NT2/D1 (cell line): ENCODE measurements at regions not wholly inside any gene's neighbourhood (a gene's known extent, or its start where the extent isn't known, plus 50 kb on each side); places are given as distances from the start of the nearest gene placed in this dataset.

ENCODE experiments used
- DNase-seq: peaks from one replicate; pipeline ENCODE4 v3.0.0-alpha.2; 2011; ENCODE audit warnings: low read depth, low spot score
- H3K27me3 ChIP-seq: 2 replicates; pipeline ENCODE4 v1.6.0; 2011; ENCODE audit warnings: mild to moderate bottlenecking; ENCODE audit not compliant: insufficient read length, insufficient read depth
- H3K36me3 ChIP-seq: 2 replicates; pipeline ENCODE4 v1.6.1; 2011; ENCODE audit warnings: mild to moderate bottlenecking, low read length, mixed read lengths; ENCODE audit not compliant: insufficient read depth, insufficient read length
- H3K4me1 ChIP-seq: 2 replicates; pipeline ENCODE4 v1.5.1; 2011; ENCODE audit not compliant: insufficient read depth, insufficient read length
- H3K4me3 ChIP-seq: 2 replicates; pipeline ENCODE4 v1.5.1; 2011; ENCODE audit warnings: low read depth; ENCODE audit not compliant: insufficient read length
- H3K9ac ChIP-seq: 2 replicates; pipeline ENCODE4 v1.6.0; 2011; ENCODE audit warnings: low read depth; ENCODE audit not compliant: insufficient read length
- H3K9me3 ChIP-seq: 2 replicates; pipeline ENCODE4 v1.5.1; 2011; ENCODE audit warnings: mild to moderate bottlenecking, low read length; ENCODE audit not compliant: insufficient read depth
- SUZ12 ChIP-seq: IDR thresholded peaks from 2 replicates; pipeline ENCODE4 v1.6.1; 2011; ENCODE audit not compliant: insufficient read length, insufficient read depth; ENCODE audit errors: extremely low read depth
- YY1 ChIP-seq: IDR thresholded peaks from 2 replicates; pipeline ENCODE4 v1.6.1; 2011; ENCODE audit not compliant: insufficient read length, insufficient read depth
- ZNF274 ChIP-seq: IDR thresholded peaks from 2 replicates; pipeline ENCODE4 v1.6.1; 2011; ENCODE audit warnings: mild to moderate bottlenecking, low read depth, low read length

DNA sequence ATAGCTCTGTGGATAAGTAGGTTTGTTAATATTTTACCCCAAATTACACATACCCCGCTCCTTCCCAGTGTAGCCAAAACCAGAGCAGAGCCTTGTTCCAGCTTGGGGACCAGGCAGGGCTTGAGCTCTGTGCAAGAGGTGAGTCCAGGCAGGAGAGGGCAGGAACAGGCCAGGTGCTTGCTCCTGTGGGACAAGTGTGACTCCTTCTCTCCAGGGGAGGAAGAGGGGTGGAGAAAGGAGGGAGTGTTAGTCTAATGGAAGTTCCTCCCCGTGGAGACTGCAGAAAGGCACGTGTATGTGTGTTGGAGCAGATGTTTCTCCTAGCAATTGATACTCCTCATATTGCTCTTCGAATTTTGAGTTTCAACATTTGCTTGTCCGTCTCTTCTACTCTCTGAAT, 201.0 kb downstream of the FGF9 start:
- no peaks in the 10 kb centered on the region for H3K4me1 ChIP-seq
- no peak overlapping the region for H3K9ac ChIP-seq
- no peaks in the 10 kb centered on the region for H3K27me3 ChIP-seq
- no peaks in the 10 kb centered on the region for H3K9me3 ChIP-seq
- DNase-seq, result no peak
- no peak overlapping the region for H3K4me3 ChIP-seq
- no peak for TF ChIP-seq ZNF274
- no peaks in the 10 kb centered on the region for H3K36me3 ChIP-seq

DNA sequence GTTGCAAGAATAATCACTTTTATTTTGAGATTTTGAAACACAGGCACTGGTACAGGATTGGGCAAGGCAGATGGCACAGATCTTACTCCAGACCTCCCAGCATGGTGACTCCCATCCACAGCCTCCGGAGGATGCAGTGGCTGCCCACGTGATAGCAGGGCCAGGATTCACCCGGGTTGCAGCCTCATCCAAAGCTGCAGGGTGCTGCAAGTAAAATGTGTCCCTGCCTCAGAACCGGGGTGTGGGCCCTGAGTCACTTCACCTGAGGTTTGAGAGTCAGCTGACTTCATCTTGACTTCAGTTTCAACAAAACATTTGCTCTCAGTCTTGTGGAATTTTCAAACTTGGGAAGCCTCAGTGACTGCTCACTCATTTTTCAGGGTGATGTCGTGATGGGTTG, 201.9 kb downstream of the FGF9 start:
- Histone ChIP-seq H3K4me3 (no peak overlapping the region), H3K9me3 (no peaks in the 10 kb centered on the region), H3K36me3 (no peaks in the 10 kb centered on the region), H3K4me1 (no peaks in the 10 kb centered on the region), H3K9ac (no peak overlapping the region), H3K27me3 (no peaks in the 10 kb centered on the region)
- TF ChIP-seq YY1 (no peak), ZNF274 (no peak), SUZ12 (no peak)
- DNase-seq, result no peak

DNA sequence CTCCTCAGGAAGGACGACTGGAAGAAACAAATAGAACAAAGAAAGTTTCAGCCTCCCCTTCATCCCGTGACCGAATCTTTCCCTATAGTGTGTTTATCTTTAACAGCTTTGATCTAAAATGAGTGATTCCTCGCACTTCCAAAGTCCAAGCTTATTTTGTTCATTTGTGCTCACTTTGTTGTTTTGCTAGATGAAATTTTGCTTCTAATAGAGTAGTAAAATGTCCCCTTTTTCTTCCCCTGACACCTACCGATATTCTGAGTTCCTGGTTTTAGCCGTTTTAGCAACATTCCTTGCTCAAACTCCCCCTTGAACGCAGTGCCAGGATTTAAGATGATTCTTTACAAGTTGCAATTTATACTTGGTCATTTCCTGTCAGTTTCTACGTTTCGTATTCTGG, 204.2 kb downstream of the FGF9 start:
- TF ChIP-seq SUZ12 (no peak), ZNF274 (no peak), YY1 (no peak)
- Histone ChIP-seq H3K4me3 (no peak overlapping the region), H3K27me3 (no peaks in the 10 kb centered on the region), H3K4me1 (no peaks in the 10 kb centered on the region), H3K9me3 (no peaks in the 10 kb centered on the region), H3K9ac (no peak overlapping the region), H3K36me3 (no peaks in the 10 kb centered on the region)
- DNase-seq, result no peak

DNA sequence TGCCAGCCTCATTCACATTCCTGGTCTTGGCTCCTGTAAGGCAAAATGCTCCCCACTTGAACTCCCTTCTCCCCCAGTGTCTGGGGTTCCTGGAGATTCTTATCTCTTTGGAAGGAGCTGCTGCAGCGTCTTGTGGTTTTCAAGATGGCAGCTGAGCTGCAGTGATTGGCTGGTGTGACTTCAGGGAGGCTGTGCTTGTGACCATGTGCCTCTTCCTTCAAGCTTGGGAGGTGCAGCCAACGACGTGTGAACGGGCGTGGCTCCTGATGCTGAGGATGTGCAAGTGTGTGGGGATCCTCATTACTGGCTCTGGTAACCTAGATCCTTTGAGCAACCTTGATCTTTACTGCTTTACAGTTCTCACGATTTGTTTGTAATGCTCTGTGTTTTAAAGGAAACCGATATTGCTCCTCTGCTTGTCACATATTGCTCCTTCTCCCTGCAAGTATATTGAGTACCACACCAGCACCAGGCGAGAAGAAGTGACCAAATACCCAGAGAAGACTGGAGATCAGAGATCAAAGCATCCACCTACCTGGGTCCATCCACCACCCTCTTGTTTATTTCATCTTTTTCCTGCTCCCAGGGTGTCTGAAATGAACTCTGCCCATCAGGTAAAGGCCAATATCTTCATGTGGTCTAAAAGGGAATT, 208.5 kb downstream of the FGF9 start:
- Histone ChIP-seq H3K36me3 (no peaks in the 10 kb centered on the region), H3K9me3 (no peaks in the 10 kb centered on the region), H3K4me1 (no peaks in the 10 kb centered on the region), H3K9ac (no peak overlapping the region), H3K27me3 (no peaks in the 10 kb centered on the region), H3K4me3 (no peak overlapping the region)
- TF ChIP-seq YY1 (no peak), SUZ12 (no peak), ZNF274 (no peak)
- DNase-seq, result no peak

DNA sequence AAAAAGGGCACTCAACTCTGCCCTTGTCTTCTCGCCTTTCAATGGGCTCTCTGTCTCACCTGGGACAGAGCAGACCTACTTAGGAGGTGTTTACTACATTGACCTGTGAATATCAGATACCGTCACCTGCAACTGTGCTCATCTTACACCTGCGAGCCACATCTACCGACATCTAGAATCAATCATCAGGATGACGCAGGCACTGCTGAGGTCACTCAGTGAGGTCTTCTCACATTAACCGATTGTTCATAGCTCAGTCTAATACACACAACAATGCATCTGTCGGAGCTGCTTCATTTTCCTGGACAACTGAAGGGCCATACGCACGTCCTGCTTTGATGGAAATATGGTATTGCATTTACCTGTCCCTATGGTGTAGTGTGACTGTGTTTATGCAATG, 211.9 kb downstream of the FGF9 start:
- no peak overlapping the region for H3K4me3 ChIP-seq
- H3K27me3 ChIP-seq, result no peaks in the 10 kb centered on the region
- no peak overlapping the region for H3K9ac ChIP-seq
- TF ChIP-seq ZNF274, result no peak
- no peaks in the 10 kb centered on the region for H3K4me1 ChIP-seq
- no peaks in the 10 kb centered on the region for H3K36me3 ChIP-seq
- H3K9me3 ChIP-seq, result no peaks in the 10 kb centered on the region
- DNase-seq, result no peak

- TF ChIP-seq SUZ12 (no peak), ZNF274 (no peak), YY1 (no peak)
- Histone ChIP-seq H3K27me3 (no peaks in the 10 kb centered on the region), H3K4me1 (no peaks in the 10 kb centered on the region), H3K36me3 (no peaks in the 10 kb centered on the region), H3K9me3 (no peaks in the 10 kb centered on the region), H3K9ac (no peak overlapping the region), H3K4me3 (no peak overlapping the region)
- DNase-seq, result no peak
These were observed 212.8 kb downstream of the FGF9 start for GRCh38 chr13:21883713-21884112.

- no peaks in the 10 kb centered on the region for H3K27me3 ChIP-seq
- H3K36me3 ChIP-seq, result no peaks in the 10 kb centered on the region
- DNase-seq, result no peak
- no peak overlapping the region for H3K4me3 ChIP-seq
- H3K9ac ChIP-seq, result no peak overlapping the region
- H3K4me1 ChIP-seq, result no peaks in the 10 kb centered on the region
- TF ChIP-seq YY1, result no peak
- TF ChIP-seq SUZ12, result no peak
- no peak for TF ChIP-seq ZNF274
- no peaks in the 10 kb centered on the region for H3K9me3 ChIP-seq
These were observed 213.5 kb downstream of the FGF9 start for GRCh38 chr13:21884299-21884909.
